HL-60 (cell line): ENCODE measurements at regions not wholly inside any gene's neighbourhood (a gene's known extent, or its start where the extent isn't known, plus 50 kb on each side); places are given as distances from the start of the nearest gene placed in this dataset.

Experiments
- DNase-seq, 2 experiments: peaks; one replicate each; pipeline ENCODE4 v3.0.0-alpha.2; 2010 to 2020; ENCODE audit warnings: low read depth in 1 of 2, low spot score in 1 of 2
- H3K27ac ChIP-seq: fragments of 250-450 bp; sonication (Bioruptor Pico); replicated peaks from 2 replicates; pipeline ENCODE4 v1.5.1; 2020; ENCODE audit warnings: mild to moderate bottlenecking, moderate library complexity
- H3K27me3 ChIP-seq: fragments of 250-450 bp; sonication (Bioruptor Pico); 2 replicates; pipeline ENCODE4 v1.5.1; 2021; ENCODE audit warnings: mild to moderate bottlenecking, moderate library complexity; ENCODE audit not compliant: insufficient read depth, poor library complexity, severe bottlenecking
- H3K4me3 ChIP-seq: replicated peaks from 2 replicates; pipeline ENCODE4 v1.5.1; 2011; ENCODE audit warnings: mild to moderate bottlenecking, control low read depth, low read length; ENCODE audit not compliant: insufficient read depth
- GABPA ChIP-seq: IDR thresholded peaks from 2 replicates; pipeline ENCODE4 v1.6.1; 2012; ENCODE audit warnings: low read depth
- POLR2AphosphoS5 ChIP-seq: IDR thresholded peaks from 2 replicates; pipeline ENCODE4 v1.6.1; 2012; ENCODE audit warnings: low read depth
- SPI1 ChIP-seq: IDR thresholded peaks from 2 replicates; pipeline ENCODE4 v1.6.1; 2012; ENCODE audit warnings: low read depth, mild to moderate bottlenecking, borderline replicate concordance
- TF ChIP-seq, protein P1 (sequence below): IDR thresholded peaks from 2 replicates; pipeline ENCODE4 v1.6.1; 2012; ENCODE audit warnings: low read depth; ENCODE audit not compliant: insufficient replicate concordance
- TF ChIP-seq, protein P2 (sequence below): IDR thresholded peaks from one replicate; pipeline ENCODE4 v1.5.1; 2011; ENCODE audit warnings: low read length, control low read depth, inconsistent platforms; ENCODE audit not compliant: insufficient read depth

GRCh38 chr13:44221657-44222056, 152.0 kb upstream of the SERP2 start:
- no peak for DNase-seq
- H3K27ac ChIP-seq, result no peak overlapping the region
- TF ChIP-seq POLR2AphosphoS5 (no peak), SPI1 (no peak), GABPA (no peak)
- TF ChIP-seq, protein P1, sequence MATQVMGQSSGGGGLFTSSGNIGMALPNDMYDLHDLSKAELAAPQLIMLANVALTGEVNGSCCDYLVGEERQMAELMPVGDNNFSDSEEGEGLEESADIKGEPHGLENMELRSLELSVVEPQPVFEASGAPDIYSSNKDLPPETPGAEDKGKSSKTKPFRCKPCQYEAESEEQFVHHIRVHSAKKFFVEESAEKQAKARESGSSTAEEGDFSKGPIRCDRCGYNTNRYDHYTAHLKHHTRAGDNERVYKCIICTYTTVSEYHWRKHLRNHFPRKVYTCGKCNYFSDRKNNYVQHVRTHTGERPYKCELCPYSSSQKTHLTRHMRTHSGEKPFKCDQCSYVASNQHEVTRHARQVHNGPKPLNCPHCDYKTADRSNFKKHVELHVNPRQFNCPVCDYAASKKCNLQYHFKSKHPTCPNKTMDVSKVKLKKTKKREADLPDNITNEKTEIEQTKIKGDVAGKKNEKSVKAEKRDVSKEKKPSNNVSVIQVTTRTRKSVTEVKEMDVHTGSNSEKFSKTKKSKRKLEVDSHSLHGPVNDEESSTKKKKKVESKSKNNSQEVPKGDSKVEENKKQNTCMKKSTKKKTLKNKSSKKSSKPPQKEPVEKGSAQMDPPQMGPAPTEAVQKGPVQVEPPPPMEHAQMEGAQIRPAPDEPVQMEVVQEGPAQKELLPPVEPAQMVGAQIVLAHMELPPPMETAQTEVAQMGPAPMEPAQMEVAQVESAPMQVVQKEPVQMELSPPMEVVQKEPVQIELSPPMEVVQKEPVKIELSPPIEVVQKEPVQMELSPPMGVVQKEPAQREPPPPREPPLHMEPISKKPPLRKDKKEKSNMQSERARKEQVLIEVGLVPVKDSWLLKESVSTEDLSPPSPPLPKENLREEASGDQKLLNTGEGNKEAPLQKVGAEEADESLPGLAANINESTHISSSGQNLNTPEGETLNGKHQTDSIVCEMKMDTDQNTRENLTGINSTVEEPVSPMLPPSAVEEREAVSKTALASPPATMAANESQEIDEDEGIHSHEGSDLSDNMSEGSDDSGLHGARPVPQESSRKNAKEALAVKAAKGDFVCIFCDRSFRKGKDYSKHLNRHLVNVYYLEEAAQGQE, result no peak
- TF ChIP-seq, protein P2, sequence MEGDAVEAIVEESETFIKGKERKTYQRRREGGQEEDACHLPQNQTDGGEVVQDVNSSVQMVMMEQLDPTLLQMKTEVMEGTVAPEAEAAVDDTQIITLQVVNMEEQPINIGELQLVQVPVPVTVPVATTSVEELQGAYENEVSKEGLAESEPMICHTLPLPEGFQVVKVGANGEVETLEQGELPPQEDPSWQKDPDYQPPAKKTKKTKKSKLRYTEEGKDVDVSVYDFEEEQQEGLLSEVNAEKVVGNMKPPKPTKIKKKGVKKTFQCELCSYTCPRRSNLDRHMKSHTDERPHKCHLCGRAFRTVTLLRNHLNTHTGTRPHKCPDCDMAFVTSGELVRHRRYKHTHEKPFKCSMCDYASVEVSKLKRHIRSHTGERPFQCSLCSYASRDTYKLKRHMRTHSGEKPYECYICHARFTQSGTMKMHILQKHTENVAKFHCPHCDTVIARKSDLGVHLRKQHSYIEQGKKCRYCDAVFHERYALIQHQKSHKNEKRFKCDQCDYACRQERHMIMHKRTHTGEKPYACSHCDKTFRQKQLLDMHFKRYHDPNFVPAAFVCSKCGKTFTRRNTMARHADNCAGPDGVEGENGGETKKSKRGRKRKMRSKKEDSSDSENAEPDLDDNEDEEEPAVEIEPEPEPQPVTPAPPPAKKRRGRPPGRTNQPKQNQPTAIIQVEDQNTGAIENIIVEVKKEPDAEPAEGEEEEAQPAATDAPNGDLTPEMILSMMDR, result no peak
- H3K4me3 ChIP-seq, result no peak overlapping the region
- no peaks in the 10 kb centered on the region for H3K27me3 ChIP-seq

- H3K27me3 ChIP-seq, result peaks cover 3% of the 10 kb centered on the region
- no peak overlapping the region for H3K4me3 ChIP-seq
- TF ChIP-seq GABPA (no peak), POLR2AphosphoS5 (no peak), SPI1 (no peak)
- TF ChIP-seq, protein P1, result no peak
- TF ChIP-seq, protein P2, result no peak
These were observed 149.7 kb upstream of the SERP2 start for GRCh38 chr13:44223770-44224444.

DNA sequence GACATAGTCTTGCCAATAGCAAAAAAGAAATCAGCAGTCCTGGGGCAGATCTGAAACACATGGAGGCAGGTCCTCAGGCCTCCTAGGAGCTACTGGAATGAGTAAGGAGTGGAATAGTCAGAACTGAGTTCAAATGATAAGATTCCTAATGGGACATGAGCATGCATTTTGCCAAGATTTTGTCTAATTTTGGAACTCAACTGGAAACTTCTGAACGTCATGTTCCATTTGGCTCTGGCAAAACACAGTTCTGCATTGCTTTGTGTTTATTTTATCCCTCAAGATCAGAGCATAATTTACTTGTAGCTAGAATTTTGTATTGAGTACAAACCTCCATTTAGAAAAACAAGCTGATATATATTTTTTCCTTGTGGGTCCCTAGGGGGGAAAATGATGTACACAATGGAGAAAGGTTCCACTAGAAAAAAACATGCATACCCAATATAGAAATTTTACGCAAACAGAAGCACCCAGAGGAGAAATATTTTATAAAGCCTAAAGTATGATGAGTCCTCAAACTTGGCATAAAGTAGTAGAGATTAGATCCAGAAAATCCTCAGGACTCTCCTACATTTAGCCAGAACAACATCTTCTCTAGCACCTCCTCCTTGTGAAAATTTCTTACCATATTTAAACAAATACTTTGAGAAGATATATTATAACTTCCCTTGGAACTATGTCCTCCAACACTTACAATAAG, 149.0 kb upstream of the SERP2 start:
- no peak for DNase-seq
- Histone ChIP-seq H3K27me3 (peaks cover 3% of the 10 kb centered on the region), H3K4me3 (no peak overlapping the region), H3K27ac (no peak overlapping the region)
- TF ChIP-seq, protein P2, result no peak
- no peak for TF ChIP-seq GABPA
- TF ChIP-seq POLR2AphosphoS5, result no peak
- TF ChIP-seq, protein P1, result no peak
- no peak for TF ChIP-seq SPI1

More at GRCh38 chr13:44223770-44224444, 149.7 kb upstream of the SERP2 start:
- H3K27ac ChIP-seq, result no peak overlapping the region
- no peak for DNase-seq
